Keratinocyte (primary cell): ENCODE measurements at regions not wholly inside any gene's neighbourhood (a gene's known extent, or its start where the extent isn't known, plus 50 kb on each side); places are given as distances from the start of the nearest gene placed in this dataset.

ENCODE experiments used
- CTCF ChIP-seq, 3 experiments: IDR thresholded peaks in 1 of 3; conservative IDR thresholded peaks in 1 of 3; optimal IDR thresholded peaks in 1 of 3; 2 replicates in 2 of 3; 3 replicates in 1 of 3; pipeline versions ENCODE3 to v1.5.1; 2011; ENCODE audit warnings: low read length in 3 of 3, mild to moderate bottlenecking in 3 of 3, moderate library complexity in 2 of 3, control low read depth in 1 of 3, inconsistent platforms in 1 of 3; ENCODE audit not compliant: insufficient read depth in 2 of 3; ENCODE audit errors: extremely low read depth in 1 of 3
- EZH2 ChIP-seq: IDR thresholded peaks from one replicate; pipeline ENCODE4 v1.6.1; 2012; ENCODE audit warnings: inconsistent platforms, mild to moderate bottlenecking, low read length, moderate library complexity

- TF ChIP-seq CTCF (optimal IDR thresholded peaks at IDR 0.05 in 1 of 3, IDR thresholded peaks at IDR 0.05 in 1 of 3, conservative IDR thresholded peaks at IDR 0.05 in 1 of 3; ENCODE audit: extremely low read depth in 1 of 3, insufficient read depth in 2 of 3, low read length in 3 of 3) (no peak), EZH2 (no peak)
Measured at GRCh38 chr13:48181482-48182145, 51.4 kb upstream of the ITM2B start.
